ENCODE measurements at regions not wholly inside any gene's neighbourhood (a gene's known extent, or its start where the extent isn't known, plus 50 kb on each side); places are given as distances from the start of the nearest gene placed in this dataset.

GRCh38 chr20:22260506-22260905 is 323.9 kb downstream of the FOXA2 start:
- no peak for ATAC-seq
- Mint-ChIP-seq H3K4me1 (no peaks in the 10 kb centered on the region), H3K4me3 (no peak overlapping the region), H3K9me3 (no peaks in the 10 kb centered on the region), H3K27ac (no peak overlapping the region), H3K27me3 (ENCODE audit: low read depth) (peaks cover 3% of the 10 kb centered on the region; the same call in 1 of the 2 replicates), H3K36me3 (no peaks in the 10 kb centered on the region)
- POLR2A ChIA-PET: no interaction called here
- no peak for TF ChIP-seq KAT7 (CRISPR knock-in tag; IDR thresholded peaks at IDR 0.05; ENCODE audit: borderline replicate concordance)
- no peak for TF ChIP-seq OVOL2 (CRISPR knock-in tag; IDR thresholded peaks at IDR 0.05; ENCODE audit: borderline replicate concordance)
- no peak for TF ChIP-seq FOXP4 (CRISPR knock-in tag; IDR thresholded peaks at IDR 0.05)
- TF ChIP-seq E2F5 (CRISPR knock-in tag; IDR thresholded peaks at IDR 0.05): no peak
- TF ChIP-seq HMGA2 (CRISPR knock-in tag; IDR thresholded peaks at IDR 0.05): no peak
- TF ChIP-seq CREM (CRISPR knock-in tag; IDR thresholded peaks at IDR 0.05): no peak
- TF ChIP-seq ATF1 (CRISPR knock-in tag; IDR thresholded peaks at IDR 0.05): no peak
- TF ChIP-seq ZNF512 (CRISPR knock-in tag; IDR thresholded peaks at IDR 0.05; ENCODE audit: borderline replicate concordance): no peak
- no peak for TF ChIP-seq HMGXB4 (CRISPR knock-in tag; IDR thresholded peaks at IDR 0.05)
- no peak for DNase-seq (ENCODE audit: low spot score)
- CTCF ChIA-PET: interaction anchor here (0.7 kb wide), 1 partner anchor 451 kb away, joined by 3 read pairs; no protein-coding TSS in a partner anchor

- ATAC-seq (no peak), DNase-seq (ENCODE audit: low spot score) (no peak)
- no peaks in the 10 kb centered on the region for H3K36me3 Mint-ChIP-seq
- ChIA-PET CTCF (interaction anchor here (1.1 kb wide), 1 partner anchor 555 kb away, joined by 6 read pairs; no protein-coding TSS in a partner anchor), POLR2A (no interaction called here)
- H3K27me3 Mint-ChIP-seq (ENCODE audit: low read depth): peaks cover 3% of the 10 kb centered on the region; the same call in 1 of the 2 replicates
- H3K27ac Mint-ChIP-seq: no peak overlapping the region
- no peak overlapping the region for H3K4me3 Mint-ChIP-seq
- no peaks in the 10 kb centered on the region for H3K4me1 Mint-ChIP-seq
- no peak for TF ChIP-seq CREB1 (CRISPR knock-in tag; IDR thresholded peaks at IDR 0.05)
- no peak for TF ChIP-seq ATF6 (CRISPR knock-in tag; IDR thresholded peaks at IDR 0.05)
- TF ChIP-seq GABPB1 (CRISPR knock-in tag; IDR thresholded peaks at IDR 0.05): no peak
- no peak for TF ChIP-seq ZNF425 (CRISPR knock-in tag; conservative IDR thresholded peaks at IDR 0.05)
- no peak for TF ChIP-seq IRF1 (CRISPR knock-in tag; IDR thresholded peaks at IDR 0.05)
- TF ChIP-seq NR1H2 (CRISPR knock-in tag; IDR thresholded peaks at IDR 0.05): no peak
- TF ChIP-seq JAZF1 (CRISPR knock-in tag; IDR thresholded peaks at IDR 0.05): no peak
- no peak for TF ChIP-seq ZNF232 (CRISPR knock-in tag; IDR thresholded peaks at IDR 0.05)
- no peak for TF ChIP-seq NFYB (CRISPR knock-in tag; conservative IDR thresholded peaks at IDR 0.05; ENCODE audit: low read depth)
- no peak for TF ChIP-seq CTCF (IDR thresholded peaks at IDR 0.05)
- no peak for TF ChIP-seq HMGXB4 (CRISPR knock-in tag; IDR thresholded peaks at IDR 0.05)
- TF ChIP-seq RORB (CRISPR knock-in tag; IDR thresholded peaks at IDR 0.05): no peak
- H3K9me3 Mint-ChIP-seq: no peaks in the 10 kb centered on the region
Observed at GRCh38 chr20:22257912-22258311, 326.5 kb downstream of the FOXA2 start.
